ENCODE measurements at regions not wholly inside any gene's neighbourhood (a gene's known extent, or its start where the extent isn't known, plus 50 kb on each side); places are given as distances from the start of the nearest gene placed in this dataset.

GRCh38 chr22:35195821-35196220, 61.5 kb upstream of the HMGXB4 start:
- H3K4me1 ChIP-seq = no peaks in the 10 kb centered on the region
- no peaks in the 10 kb centered on the region for H3K36me3 ChIP-seq
- no peak for DNase-seq
- H3K9me3 ChIP-seq = no peaks in the 10 kb centered on the region
- no peak overlapping the region for H3K9ac ChIP-seq (ENCODE audit: low read depth in 2 of 2, low read length in 2 of 2)
- no peaks in the 10 kb centered on the region for H3K27me3 ChIP-seq
- H3K27ac ChIP-seq = no peak overlapping the region
- no peak overlapping the region for H3K4me3 ChIP-seq
- TF ChIP-seq, protein P1, sequence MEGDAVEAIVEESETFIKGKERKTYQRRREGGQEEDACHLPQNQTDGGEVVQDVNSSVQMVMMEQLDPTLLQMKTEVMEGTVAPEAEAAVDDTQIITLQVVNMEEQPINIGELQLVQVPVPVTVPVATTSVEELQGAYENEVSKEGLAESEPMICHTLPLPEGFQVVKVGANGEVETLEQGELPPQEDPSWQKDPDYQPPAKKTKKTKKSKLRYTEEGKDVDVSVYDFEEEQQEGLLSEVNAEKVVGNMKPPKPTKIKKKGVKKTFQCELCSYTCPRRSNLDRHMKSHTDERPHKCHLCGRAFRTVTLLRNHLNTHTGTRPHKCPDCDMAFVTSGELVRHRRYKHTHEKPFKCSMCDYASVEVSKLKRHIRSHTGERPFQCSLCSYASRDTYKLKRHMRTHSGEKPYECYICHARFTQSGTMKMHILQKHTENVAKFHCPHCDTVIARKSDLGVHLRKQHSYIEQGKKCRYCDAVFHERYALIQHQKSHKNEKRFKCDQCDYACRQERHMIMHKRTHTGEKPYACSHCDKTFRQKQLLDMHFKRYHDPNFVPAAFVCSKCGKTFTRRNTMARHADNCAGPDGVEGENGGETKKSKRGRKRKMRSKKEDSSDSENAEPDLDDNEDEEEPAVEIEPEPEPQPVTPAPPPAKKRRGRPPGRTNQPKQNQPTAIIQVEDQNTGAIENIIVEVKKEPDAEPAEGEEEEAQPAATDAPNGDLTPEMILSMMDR (IDR thresholded peaks at IDR 0.05) = no peak
- intact Hi-C loops (cut with DNase I) = no loop called here

DNA sequence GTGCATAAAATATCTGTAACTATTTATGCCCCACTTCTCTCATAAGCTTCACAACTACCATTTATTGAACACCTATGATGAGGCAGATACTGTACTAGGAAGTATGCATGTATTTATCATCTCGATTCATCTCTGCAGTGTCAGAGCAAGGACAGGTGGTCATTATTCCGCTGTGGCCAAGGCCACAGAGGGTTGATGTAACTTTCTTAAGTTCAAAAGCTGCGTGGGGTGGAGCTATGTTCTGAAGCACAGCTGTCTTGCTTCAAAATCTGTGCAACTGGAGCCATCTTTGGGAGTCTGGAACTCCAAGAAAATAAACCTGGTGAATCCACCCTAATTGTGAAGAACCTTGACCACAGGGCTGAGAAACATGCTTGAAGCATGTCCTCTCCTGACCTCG, 60.2 kb upstream of the HMGXB4 start:
- Histone ChIP-seq H3K4me3 (no peak overlapping the region), H3K36me3 (no peaks in the 10 kb centered on the region), H3K4me1 (no peaks in the 10 kb centered on the region), H3K27me3 (no peaks in the 10 kb centered on the region), H3K9me3 (no peaks in the 10 kb centered on the region), H3K27ac (no peak overlapping the region), H3K9ac (ENCODE audit: low read depth in 2 of 2, low read length in 2 of 2) (no peak overlapping the region)
- no peak for DNase-seq
- intact Hi-C loops (cut with DNase I) = no loop called here
- TF ChIP-seq, protein P1 (IDR thresholded peaks at IDR 0.05) = no peak

- intact Hi-C loops (cut with DNase I) = no loop called here
- TF ChIP-seq, protein P1 (IDR thresholded peaks at IDR 0.05) = no peak
- Histone ChIP-seq H3K27me3 (no peaks in the 10 kb centered on the region), H3K9ac (ENCODE audit: low read depth in 2 of 2, low read length in 2 of 2) (no peak overlapping the region), H3K27ac (no peak overlapping the region), H3K9me3 (no peaks in the 10 kb centered on the region), H3K4me1 (no peaks in the 10 kb centered on the region), H3K4me3 (no peak overlapping the region), H3K36me3 (no peaks in the 10 kb centered on the region)
- no peak for DNase-seq
Measured at GRCh38 chr22:35197886-35198285, 59.4 kb upstream of the HMGXB4 start.

DNA sequence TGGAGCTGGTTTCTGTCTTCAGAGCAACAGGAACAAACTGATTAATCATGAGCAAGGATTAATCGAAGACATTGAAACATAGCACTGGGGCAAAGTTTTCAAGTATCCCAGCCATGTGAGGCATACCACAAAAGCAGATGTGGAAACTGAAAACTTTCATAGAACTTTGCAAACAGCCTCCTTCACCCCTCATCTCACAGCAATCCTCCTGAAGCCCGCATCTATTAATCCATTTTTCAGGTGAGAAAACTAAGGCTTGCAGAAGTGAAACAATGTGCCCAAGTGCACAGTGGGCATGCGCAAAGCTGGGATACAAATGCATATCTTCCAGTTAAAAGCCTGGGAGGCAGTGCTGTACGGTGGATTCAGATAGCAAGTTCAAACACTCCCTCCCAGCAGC, 58.6 kb upstream of the HMGXB4 start:
- no peak overlapping the region for H3K4me3 ChIP-seq
- DNase-seq = no peak

DNA sequence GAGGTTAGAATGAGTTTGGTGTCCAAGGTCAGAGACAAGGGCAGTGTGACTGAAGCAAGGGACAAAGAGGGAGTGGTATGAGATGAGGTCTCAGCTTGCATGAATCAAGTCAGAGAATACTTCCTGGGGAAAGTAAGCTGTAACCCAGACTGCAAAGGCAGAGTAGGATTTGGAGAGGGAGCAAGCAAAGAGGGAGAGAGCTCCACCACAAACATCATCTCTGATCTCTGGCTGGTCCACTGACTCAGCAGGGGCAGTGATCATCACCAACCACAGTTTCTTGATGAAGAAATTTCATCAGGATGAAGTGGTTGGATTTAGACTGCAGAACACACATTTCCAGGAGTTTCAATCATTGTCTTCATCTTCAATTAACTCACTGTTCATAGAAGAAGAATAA, 54.9 kb upstream of the HMGXB4 start:
- H3K27ac ChIP-seq = no peak overlapping the region
- H3K9ac ChIP-seq (ENCODE audit: low read depth in 2 of 2, low read length in 2 of 2) = no peak overlapping the region
- H3K9me3 ChIP-seq = no peaks in the 10 kb centered on the region
- TF ChIP-seq, protein P1 (IDR thresholded peaks at IDR 0.05) = no peak
- no peak overlapping the region for H3K4me3 ChIP-seq
- H3K36me3 ChIP-seq = no peaks in the 10 kb centered on the region
- no peaks in the 10 kb centered on the region for H3K4me1 ChIP-seq
- peaks cover 4% of the 10 kb centered on the region for H3K27me3 ChIP-seq
- intact Hi-C loops (cut with DNase I) = no loop called here
- DNase-seq = no peak

More for the DNA sequence above, 58.6 kb upstream of the HMGXB4 start:
- H3K9me3 ChIP-seq = no peaks in the 10 kb centered on the region
- no peak overlapping the region for H3K9ac ChIP-seq (ENCODE audit: low read depth in 2 of 2, low read length in 2 of 2)
- TF ChIP-seq, protein P1 (IDR thresholded peaks at IDR 0.05) = no peak
- intact Hi-C loops (cut with DNase I) = no loop called here
- H3K4me1 ChIP-seq = no peaks in the 10 kb centered on the region
- H3K36me3 ChIP-seq = no peaks in the 10 kb centered on the region
- no peak overlapping the region for H3K27ac ChIP-seq
- H3K27me3 ChIP-seq = no peaks in the 10 kb centered on the region

- Histone ChIP-seq H3K27me3 (peaks cover 4% of the 10 kb centered on the region), H3K9ac (ENCODE audit: low read depth in 2 of 2, low read length in 2 of 2) (no peak overlapping the region), H3K27ac (no peak overlapping the region), H3K36me3 (no peaks in the 10 kb centered on the region), H3K4me3 (no peak overlapping the region), H3K4me1 (no peaks in the 10 kb centered on the region), H3K9me3 (no peaks in the 10 kb centered on the region)
- intact Hi-C loops (cut with DNase I) = no loop called here
- TF ChIP-seq, protein P1 (IDR thresholded peaks at IDR 0.05) = no peak
- DNase-seq = no peak
Measured at GRCh38 chr22:35203583-35203982, 53.7 kb upstream of the HMGXB4 start.

Measured in colonic mucosa (tissue), 4 donors.